ENCODE measurements at regions not wholly inside any gene's neighbourhood (a gene's known extent, or its start where the extent isn't known, plus 50 kb on each side); places are given as distances from the start of the nearest gene placed in this dataset.

DNA sequence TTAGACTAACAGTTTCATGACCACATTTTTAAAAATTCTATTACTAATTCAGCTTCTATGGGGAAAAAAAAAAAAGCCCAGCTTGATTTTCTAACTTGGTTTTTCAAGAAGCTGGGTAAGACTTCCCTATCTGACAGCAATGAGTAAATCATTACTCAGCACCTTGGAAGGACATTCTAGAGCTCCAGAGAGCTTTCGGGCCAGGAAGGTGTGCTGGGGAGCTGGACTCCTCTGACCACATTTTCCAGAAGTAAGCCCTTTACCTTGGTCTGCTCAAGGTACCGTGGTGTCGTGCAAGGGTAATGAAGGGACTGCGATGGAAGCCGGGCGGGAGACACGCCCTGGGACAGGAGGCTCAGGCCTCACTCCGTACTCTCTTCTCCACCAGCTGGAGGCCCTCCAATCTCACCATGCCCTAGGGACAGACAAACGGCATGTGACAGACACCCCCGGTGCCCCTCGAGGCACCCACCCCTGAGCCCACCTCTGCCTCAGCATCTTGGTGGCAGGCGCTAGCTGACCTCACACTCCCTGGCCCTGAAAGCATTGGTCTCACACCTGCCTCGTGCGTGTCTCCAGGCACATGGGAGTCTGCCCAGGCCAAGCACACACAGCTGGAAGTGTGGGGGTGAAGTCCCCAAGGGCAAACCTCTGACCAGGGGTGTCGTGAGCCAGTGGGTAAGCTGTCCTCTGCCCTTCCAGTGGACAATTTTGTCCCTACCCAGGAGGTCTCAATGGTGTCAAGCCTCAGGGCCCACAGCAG, 152.1 kb downstream of the OAT start:
- Histone ChIP-seq H3K9ac (ENCODE audit: extremely low read depth, low read length, poor library complexity, severe bottlenecking) (no peak overlapping the region), H3K9me3 (ENCODE audit: control insufficient read depth, low read length) (no peaks in the 10 kb centered on the region), H3K27ac (ENCODE audit: low read depth, low read length) (no peak overlapping the region), H3K27me3 (ENCODE audit: control insufficient read depth, insufficient read depth, low read length, poor library complexity, severe bottlenecking) (no peaks in the 10 kb centered on the region), H3K36me3 (ENCODE audit: control insufficient read depth, insufficient read depth, low read length) (no peaks in the 10 kb centered on the region), H3K4me1 (ENCODE audit: control insufficient read depth, insufficient read depth, low read length) (no peaks in the 10 kb centered on the region), H3K4me3 (ENCODE audit: low read length) (no peak overlapping the region)
- Mint-ChIP-seq H3K4me3 (no peak overlapping the region), H3K4me1 (no peaks in the 10 kb centered on the region), H3K27me3 (ENCODE audit: insufficient read depth) (no peaks in the 10 kb centered on the region), H3K27ac (peak overlapping the region; percentile 20), H3K36me3 (ENCODE audit: low read depth) (no peaks in the 10 kb centered on the region), H3K9me3 (peaks cover 3% of the 10 kb centered on the region)
- 94 to 97% methylated on average over 6 to 15 of the region's 15 CpGs for WGBS, 2 experiments (ENCODE audit: insufficient coverage in 1 of 2, insufficient read length in 1 of 2)
- TF ChIP-seq, protein P1, sequence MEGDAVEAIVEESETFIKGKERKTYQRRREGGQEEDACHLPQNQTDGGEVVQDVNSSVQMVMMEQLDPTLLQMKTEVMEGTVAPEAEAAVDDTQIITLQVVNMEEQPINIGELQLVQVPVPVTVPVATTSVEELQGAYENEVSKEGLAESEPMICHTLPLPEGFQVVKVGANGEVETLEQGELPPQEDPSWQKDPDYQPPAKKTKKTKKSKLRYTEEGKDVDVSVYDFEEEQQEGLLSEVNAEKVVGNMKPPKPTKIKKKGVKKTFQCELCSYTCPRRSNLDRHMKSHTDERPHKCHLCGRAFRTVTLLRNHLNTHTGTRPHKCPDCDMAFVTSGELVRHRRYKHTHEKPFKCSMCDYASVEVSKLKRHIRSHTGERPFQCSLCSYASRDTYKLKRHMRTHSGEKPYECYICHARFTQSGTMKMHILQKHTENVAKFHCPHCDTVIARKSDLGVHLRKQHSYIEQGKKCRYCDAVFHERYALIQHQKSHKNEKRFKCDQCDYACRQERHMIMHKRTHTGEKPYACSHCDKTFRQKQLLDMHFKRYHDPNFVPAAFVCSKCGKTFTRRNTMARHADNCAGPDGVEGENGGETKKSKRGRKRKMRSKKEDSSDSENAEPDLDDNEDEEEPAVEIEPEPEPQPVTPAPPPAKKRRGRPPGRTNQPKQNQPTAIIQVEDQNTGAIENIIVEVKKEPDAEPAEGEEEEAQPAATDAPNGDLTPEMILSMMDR (conservative IDR thresholded peaks at IDR 0.05), result no peak
- DNase-seq, result no peak

DNA sequence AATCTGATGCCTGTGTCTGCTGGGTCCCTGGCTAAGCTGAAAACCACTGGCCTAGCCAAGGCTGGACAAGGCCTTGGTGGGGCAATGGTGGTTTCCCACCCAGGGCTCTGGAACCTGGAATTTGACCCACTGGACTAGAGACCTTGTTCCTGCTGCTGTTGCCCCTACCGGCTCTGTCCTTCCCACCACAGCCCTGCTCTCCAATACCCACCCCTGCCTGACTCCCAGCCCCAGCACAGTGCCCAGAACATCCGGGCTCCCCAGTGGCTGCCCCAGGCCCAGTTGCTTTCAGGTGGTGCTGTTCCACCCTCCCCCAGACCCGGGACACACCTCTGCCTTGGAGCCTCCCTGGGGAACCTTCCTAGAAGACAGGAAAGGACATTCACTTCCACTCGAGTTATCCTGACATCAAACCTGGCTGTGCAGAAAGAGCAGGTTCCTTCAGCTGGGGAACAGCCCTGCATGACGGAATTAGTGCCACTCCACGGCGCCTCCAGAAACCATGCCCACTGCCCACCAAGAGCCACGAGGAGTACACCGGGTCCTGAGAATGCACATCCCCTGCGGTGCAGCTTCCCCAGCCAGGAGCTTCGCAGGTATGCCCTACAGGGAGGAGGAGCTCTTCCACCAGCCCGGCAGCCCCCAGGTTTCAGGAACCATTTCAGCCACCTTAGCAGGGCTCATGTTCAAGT, 152.8 kb downstream of the OAT start:
- Mint-ChIP-seq H3K27me3 (ENCODE audit: insufficient read depth) (no peaks in the 10 kb centered on the region), H3K4me1 (no peaks in the 10 kb centered on the region), H3K4me3 (no peak overlapping the region), H3K27ac (no peak overlapping the region), H3K36me3 (ENCODE audit: low read depth) (no peaks in the 10 kb centered on the region), H3K9me3 (no peaks in the 10 kb centered on the region)
- Histone ChIP-seq H3K27ac (ENCODE audit: low read depth, low read length) (no peak overlapping the region), H3K9ac (ENCODE audit: extremely low read depth, low read length, poor library complexity, severe bottlenecking) (no peak overlapping the region), H3K36me3 (ENCODE audit: control insufficient read depth, insufficient read depth, low read length) (no peaks in the 10 kb centered on the region), H3K9me3 (ENCODE audit: control insufficient read depth, low read length) (no peaks in the 10 kb centered on the region), H3K4me3 (ENCODE audit: low read length) (no peak overlapping the region), H3K4me1 (ENCODE audit: control insufficient read depth, insufficient read depth, low read length) (no peaks in the 10 kb centered on the region), H3K27me3 (ENCODE audit: control insufficient read depth, insufficient read depth, low read length, poor library complexity, severe bottlenecking) (no peaks in the 10 kb centered on the region)
- no peak for DNase-seq
- WGBS, 2 experiments (ENCODE audit: insufficient coverage in 1 of 2, insufficient read length in 1 of 2), result 89 to 90% methylated on average over 9 to 12 of the region's 12 CpGs
- TF ChIP-seq, protein P1 (conservative IDR thresholded peaks at IDR 0.05), result no peak

DNA sequence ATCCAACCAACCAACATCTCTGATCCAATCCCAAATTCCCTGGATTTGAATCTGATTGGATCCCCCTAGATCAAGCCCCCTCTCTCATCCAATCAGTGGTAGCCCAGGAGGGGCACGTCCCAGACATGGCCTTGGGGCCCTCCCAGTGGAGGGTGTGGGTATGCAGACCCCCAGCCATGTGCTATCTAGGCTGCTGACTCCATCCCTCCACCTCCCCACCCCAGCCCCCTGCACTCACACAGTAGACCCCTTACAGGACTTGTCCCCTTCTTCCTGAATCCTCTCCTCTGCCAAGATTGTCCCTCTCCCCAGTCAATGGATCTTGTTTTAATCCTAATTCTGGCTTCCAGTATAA, 153.4 kb downstream of the OAT start:
- Mint-ChIP-seq H3K9me3 (no peaks in the 10 kb centered on the region), H3K27me3 (ENCODE audit: insufficient read depth) (no peaks in the 10 kb centered on the region), H3K4me3 (no peak overlapping the region), H3K4me1 (no peaks in the 10 kb centered on the region), H3K27ac (no peak overlapping the region), H3K36me3 (ENCODE audit: low read depth) (no peaks in the 10 kb centered on the region)
- H3K9me3 ChIP-seq (ENCODE audit: control insufficient read depth, low read length), result no peaks in the 10 kb centered on the region
- no peak for DNase-seq
- H3K27ac ChIP-seq (ENCODE audit: low read depth, low read length), result no peak overlapping the region
- no peak overlapping the region for H3K9ac ChIP-seq (ENCODE audit: extremely low read depth, low read length, poor library complexity, severe bottlenecking)
- H3K36me3 ChIP-seq (ENCODE audit: control insufficient read depth, insufficient read depth, low read length), result no peaks in the 10 kb centered on the region
- no peak overlapping the region for H3K4me3 ChIP-seq (ENCODE audit: low read length)
- H3K4me1 ChIP-seq (ENCODE audit: control insufficient read depth, insufficient read depth, low read length), result no peaks in the 10 kb centered on the region
- H3K27me3 ChIP-seq (ENCODE audit: control insufficient read depth, insufficient read depth, low read length, poor library complexity, severe bottlenecking), result no peaks in the 10 kb centered on the region
- WGBS, 2 experiments (ENCODE audit: insufficient coverage in 1 of 2, insufficient read length in 1 of 2), result 86% methylated on average over 1 of the region's 1 CpG; no CpG with 5 or more reads in 1 of the 2 experiments
- TF ChIP-seq, protein P1 (conservative IDR thresholded peaks at IDR 0.05), result no peak
